C4-2B (cell line): ENCODE measurements at regions not wholly inside any gene's neighbourhood (a gene's known extent, or its start where the extent isn't known, plus 50 kb on each side); places are given as distances from the start of the nearest gene placed in this dataset.

Experiments
- H3K27ac ChIP-seq: fragments of 450-650 bp; 2 replicates; pipeline ENCODE4 v1.5.1; 2017
- ZFX ChIP-seq: fragments of 450-650 bp; IDR thresholded peaks from 2 replicates; pipeline ENCODE4 v1.6.1; 2017
- TF ChIP-seq, protein P1 (sequence below): fragments of 450-650 bp; conservative IDR thresholded peaks from 2 replicates; pipeline ENCODE4 v1.5.1; 2017; ENCODE audit warnings: mild to moderate bottlenecking

DNA sequence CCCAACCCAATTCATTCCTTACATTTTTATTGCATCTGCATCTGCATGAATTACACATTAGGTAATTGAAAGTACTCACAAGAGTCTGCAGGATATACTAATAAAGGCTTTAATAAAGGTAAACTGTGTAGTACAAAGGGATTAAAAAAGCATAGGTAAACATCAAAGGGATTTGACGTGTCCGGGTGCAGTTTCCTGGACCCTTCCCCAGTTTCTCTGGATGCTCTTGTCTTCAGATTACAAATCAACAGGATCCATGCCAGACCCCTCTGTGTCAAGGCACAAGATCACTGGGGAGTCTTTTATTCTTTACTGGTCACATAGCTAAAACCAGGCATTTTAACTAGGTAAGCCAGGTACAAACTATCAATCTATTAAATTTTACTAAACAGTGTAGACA, 177.2 kb upstream of the TYRP1 start:
- peak overlapping the region; percentile 19; the same call in 1 of the 2 replicates for H3K27ac ChIP-seq
- TF ChIP-seq, protein P1, sequence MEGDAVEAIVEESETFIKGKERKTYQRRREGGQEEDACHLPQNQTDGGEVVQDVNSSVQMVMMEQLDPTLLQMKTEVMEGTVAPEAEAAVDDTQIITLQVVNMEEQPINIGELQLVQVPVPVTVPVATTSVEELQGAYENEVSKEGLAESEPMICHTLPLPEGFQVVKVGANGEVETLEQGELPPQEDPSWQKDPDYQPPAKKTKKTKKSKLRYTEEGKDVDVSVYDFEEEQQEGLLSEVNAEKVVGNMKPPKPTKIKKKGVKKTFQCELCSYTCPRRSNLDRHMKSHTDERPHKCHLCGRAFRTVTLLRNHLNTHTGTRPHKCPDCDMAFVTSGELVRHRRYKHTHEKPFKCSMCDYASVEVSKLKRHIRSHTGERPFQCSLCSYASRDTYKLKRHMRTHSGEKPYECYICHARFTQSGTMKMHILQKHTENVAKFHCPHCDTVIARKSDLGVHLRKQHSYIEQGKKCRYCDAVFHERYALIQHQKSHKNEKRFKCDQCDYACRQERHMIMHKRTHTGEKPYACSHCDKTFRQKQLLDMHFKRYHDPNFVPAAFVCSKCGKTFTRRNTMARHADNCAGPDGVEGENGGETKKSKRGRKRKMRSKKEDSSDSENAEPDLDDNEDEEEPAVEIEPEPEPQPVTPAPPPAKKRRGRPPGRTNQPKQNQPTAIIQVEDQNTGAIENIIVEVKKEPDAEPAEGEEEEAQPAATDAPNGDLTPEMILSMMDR: no peak
- TF ChIP-seq ZFX: no peak

DNA sequence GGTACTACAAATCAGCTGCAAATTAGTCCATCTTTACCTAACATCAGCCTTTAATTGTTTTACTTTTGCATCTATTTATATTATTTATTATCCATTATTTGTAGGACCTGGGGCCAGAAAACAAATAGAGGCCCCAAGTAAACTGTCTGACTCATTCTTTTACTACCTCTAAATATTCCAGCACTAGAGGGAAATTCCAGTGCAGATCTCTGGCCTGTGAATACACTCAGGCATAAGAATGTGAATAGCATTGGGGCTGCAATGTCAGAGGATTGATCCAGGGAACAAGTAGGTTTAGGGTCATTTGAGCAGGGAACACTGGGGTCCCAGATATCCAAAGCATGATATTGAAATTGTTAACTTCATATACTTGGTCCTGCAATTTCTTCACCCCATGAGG, 176.6 kb upstream of the TYRP1 start:
- TF ChIP-seq, protein P1: no peak
- TF ChIP-seq ZFX: no peak
- peak overlapping the region; percentile 79; the same call in 1 of the 2 replicates for H3K27ac ChIP-seq

DNA sequence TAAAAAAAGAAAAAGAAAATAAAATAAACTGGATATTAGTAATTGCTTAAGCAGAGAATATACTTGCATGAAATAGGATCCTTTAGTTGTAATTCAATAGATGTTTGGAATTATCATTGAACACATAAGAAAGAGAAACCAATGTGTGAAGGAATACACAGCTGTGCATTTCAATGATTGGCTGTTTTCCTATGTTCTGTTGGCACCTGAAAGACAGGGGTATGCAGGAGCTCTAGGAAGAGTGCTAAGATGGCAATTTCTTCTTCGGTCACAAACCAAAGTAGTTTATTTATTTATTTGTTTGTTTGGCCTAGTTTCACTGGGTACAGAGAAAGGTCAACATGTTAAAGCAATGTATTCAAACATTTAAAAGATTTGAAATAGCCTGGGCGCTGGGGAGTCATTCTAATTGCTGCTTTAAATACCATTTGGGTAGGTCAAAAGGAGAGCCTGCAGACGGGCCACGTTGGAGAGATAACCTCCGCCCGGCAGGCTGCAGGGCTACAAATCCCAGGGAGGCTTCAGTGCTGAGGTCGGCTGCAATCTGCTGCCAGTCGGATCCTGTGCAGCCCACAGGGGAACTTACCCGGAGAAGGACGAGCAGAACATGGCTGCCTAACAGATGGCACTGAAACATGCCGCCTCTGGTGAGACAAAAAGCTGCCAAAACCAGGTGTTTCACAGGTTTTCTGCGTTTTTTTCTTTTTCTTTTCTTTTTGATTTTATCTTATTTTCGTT, 154.2 kb upstream of the TYRP1 start:
- TF ChIP-seq ZFX: no peak
- TF ChIP-seq, protein P1: no peak
- no peak overlapping the region for H3K27ac ChIP-seq

DNA sequence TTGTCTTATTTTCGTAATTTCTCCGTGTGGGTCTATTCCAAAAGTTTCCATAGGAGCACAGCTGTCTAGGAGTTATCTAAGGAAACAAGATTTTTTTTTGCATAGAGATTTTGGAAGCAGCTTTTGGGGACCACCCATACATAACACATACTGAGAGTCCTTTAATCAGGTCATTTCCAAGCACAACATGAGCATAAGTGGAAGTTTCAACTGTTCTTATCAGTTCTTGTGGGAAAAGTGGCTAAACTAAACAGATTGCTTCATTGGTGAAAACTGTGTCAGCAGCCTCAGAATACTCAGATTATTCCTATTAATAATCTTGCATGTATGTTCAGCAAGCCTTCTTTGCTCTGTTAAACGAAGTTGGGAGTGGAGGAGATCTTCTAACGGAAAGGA, 153.6 kb upstream of the TYRP1 start:
- H3K27ac ChIP-seq: no peak overlapping the region
- TF ChIP-seq, protein P1: no peak
- no peak for TF ChIP-seq ZFX

DNA sequence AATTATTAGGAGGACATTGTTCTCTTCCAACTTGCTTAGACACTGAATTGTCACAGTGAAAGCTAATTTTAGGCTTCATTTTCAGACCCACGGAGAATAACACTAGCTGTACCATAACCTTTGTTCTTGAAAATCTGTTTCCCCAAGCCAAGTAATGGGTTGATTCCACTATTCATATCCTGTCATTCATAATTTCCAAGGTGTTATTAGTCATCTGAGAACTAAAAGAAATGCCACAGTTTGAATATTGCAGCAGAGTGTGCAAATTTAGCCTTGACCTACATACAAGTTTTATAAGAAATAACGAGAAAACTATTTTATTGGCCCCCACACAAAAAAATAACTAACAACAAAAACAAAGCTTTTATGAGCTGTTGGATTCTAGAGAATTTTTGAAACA, 148.5 kb upstream of the TYRP1 start:
- no peak for TF ChIP-seq ZFX
- TF ChIP-seq, protein P1: no peak
- no peak overlapping the region for H3K27ac ChIP-seq

DNA sequence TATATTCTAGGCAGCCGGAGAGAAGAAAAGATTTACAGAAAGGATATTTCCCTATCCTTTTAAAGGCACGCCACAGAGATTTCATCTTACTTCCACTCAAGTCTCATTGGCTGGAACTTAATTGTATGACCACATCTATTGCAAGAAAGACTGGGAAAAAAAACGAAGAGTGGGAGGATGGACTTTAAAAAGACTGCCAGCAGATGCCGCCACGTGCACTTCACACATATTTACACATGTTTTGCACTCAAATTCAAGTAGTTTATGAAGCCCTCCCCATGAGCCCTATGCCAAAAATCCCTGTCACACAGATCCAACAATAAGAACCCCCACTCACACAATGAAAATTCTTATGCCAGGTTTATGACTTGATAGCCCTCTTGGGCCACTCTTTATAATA, 138.5 kb upstream of the TYRP1 start:
- no peak for TF ChIP-seq ZFX
- TF ChIP-seq, protein P1: peak; percentile 53
- H3K27ac ChIP-seq: no peak overlapping the region

DNA sequence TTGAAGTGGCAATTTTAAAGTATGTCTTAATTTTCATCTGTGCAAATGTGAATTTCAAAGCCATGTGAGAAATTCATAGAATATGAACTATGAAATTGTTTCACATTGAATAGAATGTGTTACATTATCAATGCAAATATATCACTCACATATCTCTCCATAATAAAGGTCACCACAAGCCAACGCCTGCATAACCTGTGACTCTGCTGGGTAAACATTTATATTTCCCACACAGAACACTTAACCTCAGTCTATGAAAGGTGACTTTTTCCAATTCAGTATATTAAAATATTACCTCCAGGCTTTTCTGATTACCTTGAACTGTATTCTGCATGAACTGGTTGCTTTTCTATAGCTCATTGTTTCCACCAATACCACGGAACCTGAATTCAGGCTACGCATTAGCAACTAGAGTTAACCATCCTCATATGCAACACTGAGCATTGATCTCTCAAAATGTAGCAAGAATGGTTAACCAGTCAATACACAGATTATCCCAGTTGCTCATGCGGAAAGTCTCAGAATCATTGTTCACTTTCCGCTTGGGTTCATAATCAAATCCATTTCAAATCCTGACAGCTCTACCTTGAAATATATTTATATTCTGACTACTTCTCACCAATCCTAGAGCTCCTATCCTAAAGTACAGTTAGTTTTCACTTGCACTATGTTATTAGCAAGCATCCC, 126.6 kb upstream of the TYRP1 start:
- TF ChIP-seq ZFX: no peak
- TF ChIP-seq, protein P1: no peak

More for the DNA sequence above, 126.6 kb upstream of the TYRP1 start:
- no peak overlapping the region for H3K27ac ChIP-seq
